ENCODE measurements at regions not wholly inside any gene's neighbourhood (a gene's known extent, or its start where the extent isn't known, plus 50 kb on each side); places are given as distances from the start of the nearest gene placed in this dataset.

GRCh38 chr5:120767178-120767820 lies 303.2 kb downstream of the PRR16 start:
- in situ Hi-C loops (cut with HindIII; ENCODE audit: low sequenced_read_pairs) = no loop called here
- peak; percentile 49 for DNase-seq (ENCODE audit: low read depth, low spot score)
- no peak for TF ChIP-seq CTCF (IDR thresholded peaks at IDR 0.05; ENCODE audit: low read depth, low read length)
- no peak overlapping the region for H3K4me3 ChIP-seq (ENCODE audit: low read depth, low read length)

- in situ Hi-C loops (cut with HindIII; ENCODE audit: low sequenced_read_pairs) = no loop called here
- H3K4me3 ChIP-seq (ENCODE audit: low read depth, low read length) = no peak overlapping the region
- no peak for DNase-seq (ENCODE audit: low read depth, low spot score)
- TF ChIP-seq CTCF (IDR thresholded peaks at IDR 0.05; ENCODE audit: low read depth, low read length) = no peak
These were observed 305.3 kb downstream of the PRR16 start for GRCh38 chr5:120769312-120769872.

- DNase-seq (ENCODE audit: low read depth, low spot score) = no peak
- no peak overlapping the region for H3K4me3 ChIP-seq (ENCODE audit: low read depth, low read length)
- no peak for TF ChIP-seq CTCF (IDR thresholded peaks at IDR 0.05; ENCODE audit: low read depth, low read length)
- in situ Hi-C loops (cut with HindIII; ENCODE audit: low sequenced_read_pairs) = no loop called here
These were observed 307.1 kb downstream of the PRR16 start for GRCh38 chr5:120771202-120771601.

DNA sequence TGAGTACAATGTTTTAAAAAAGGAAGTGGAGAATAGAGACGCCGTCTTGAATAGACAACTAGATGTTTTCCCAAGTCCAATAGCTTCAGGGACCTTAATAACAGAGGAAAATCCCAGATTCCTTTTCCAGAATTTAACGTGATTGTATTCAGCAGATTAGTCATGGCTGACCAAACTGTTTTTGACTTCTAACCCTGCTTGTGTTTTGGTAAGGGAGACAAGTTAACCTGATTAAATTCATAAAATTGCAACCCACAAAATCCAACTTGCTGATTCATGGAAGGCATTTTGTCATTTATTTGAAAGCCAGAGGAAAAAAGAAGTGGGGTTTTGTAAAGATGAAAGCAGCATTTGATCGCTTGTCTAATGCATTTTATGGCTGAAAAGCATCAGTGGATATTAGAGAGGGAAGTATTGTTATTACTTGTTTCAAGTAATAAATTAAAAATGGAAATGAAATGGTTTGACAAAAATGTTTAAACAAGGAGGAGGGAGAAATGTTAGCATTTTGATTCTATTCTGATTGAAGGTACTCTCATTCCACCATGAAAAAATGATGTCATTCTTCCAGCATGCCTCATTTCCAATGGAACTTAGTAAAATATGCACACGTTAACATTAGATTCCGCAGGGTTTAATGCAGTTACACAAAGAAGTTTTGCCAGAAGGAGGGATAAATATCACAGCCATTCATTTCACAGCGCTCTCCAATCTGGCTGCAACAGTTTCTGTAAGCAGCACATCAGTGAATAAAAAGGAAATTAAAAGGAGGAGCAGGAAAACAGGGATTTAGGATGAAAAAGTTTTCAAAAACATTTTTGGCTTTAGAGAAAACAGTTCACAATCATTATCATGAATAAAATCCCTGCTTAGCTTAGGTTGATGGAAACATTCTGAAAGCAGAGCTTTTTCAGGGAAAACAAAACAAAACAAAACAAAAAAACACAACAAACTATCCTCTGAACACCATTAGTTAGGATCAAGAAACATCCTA lies 314.7 kb downstream of the PRR16 start:
- DNase-seq (ENCODE audit: low read depth, low spot score) = peak; percentile 74
- peak overlapping the region; percentile 0 for H3K4me3 ChIP-seq (ENCODE audit: low read depth, low read length)
- TF ChIP-seq CTCF (IDR thresholded peaks at IDR 0.05; ENCODE audit: low read depth, low read length) = no peak
- in situ Hi-C loops (cut with HindIII; ENCODE audit: low sequenced_read_pairs) = no loop called here

- TF ChIP-seq CTCF (IDR thresholded peaks at IDR 0.05; ENCODE audit: low read depth, low read length) = no peak
- in situ Hi-C loops (cut with HindIII; ENCODE audit: low sequenced_read_pairs) = no loop called here
- no peak overlapping the region for H3K4me3 ChIP-seq (ENCODE audit: low read depth, low read length)
- peak; percentile 16 for DNase-seq (ENCODE audit: low read depth, low spot score)
These were observed 315.6 kb downstream of the PRR16 start for GRCh38 chr5:120779674-120780073.

DNA sequence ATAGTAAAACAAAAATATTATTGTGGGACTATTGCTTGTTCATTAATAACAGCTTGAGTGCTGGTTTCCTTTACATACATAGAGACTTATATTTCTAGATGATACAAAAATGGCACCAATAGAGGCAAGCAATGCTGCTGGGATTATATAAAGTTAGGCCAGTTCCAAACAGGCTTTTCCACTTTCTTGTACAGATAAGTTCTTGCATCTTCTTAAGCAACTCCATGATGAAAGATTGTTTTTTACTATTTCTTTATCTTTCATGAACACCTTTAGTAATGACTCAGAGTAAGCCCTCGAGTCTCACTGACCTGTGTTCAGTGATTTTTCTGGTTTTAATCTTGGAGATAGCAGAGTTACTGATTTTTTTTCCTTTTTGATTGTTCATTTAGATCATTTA lies 324.4 kb downstream of the PRR16 start:
- no peak overlapping the region for H3K4me3 ChIP-seq (ENCODE audit: low read depth, low read length)
- TF ChIP-seq CTCF (IDR thresholded peaks at IDR 0.05; ENCODE audit: low read depth, low read length) = no peak
- no peak for DNase-seq (ENCODE audit: low read depth, low spot score)
- in situ Hi-C loops (cut with HindIII; ENCODE audit: low sequenced_read_pairs) = no loop called here

Measured in astrocyte of the spinal cord (primary cell).